ENCODE measurements at regions not wholly inside any gene's neighbourhood (a gene's known extent, or its start where the extent isn't known, plus 50 kb on each side); places are given as distances from the start of the nearest gene placed in this dataset.

- H3K27ac ChIP-seq (ENCODE audit: low read length): no peak overlapping the region
- no peaks in the 10 kb centered on the region for H3K9me3 ChIP-seq (ENCODE audit: control insufficient read depth, insufficient read depth, low read depth, low read length)
- no peaks in the 10 kb centered on the region for H3K4me1 ChIP-seq (ENCODE audit: control insufficient read depth, insufficient read depth, low read length)
- no peak overlapping the region for H3K4me3 ChIP-seq (ENCODE audit: low read depth in 2 of 2, low read length in 2 of 2)
- in situ Hi-C loops (cut with HindIII; ENCODE audit: low pct_unique_long_range_greater_than_20kb, low sequenced_read_pairs): no loop called here
- no peaks in the 10 kb centered on the region for H3K27me3 ChIP-seq (ENCODE audit: control insufficient read depth, insufficient read depth, low read length)
- no TSS peak for BruUV-seq (replicated peaks)
- POLR2A ChIA-PET: no interaction called here
- ATAC-seq: no peak
- intact Hi-C loops (cut with micrococcal nuclease; ENCODE audit: unreplicated experiment): no loop called here
- CTCF ChIA-PET: no interaction called here
- H3K36me3 ChIP-seq (ENCODE audit: control insufficient read depth, insufficient read depth, low read length): no peaks in the 10 kb centered on the region
- no peak for DNase-seq (ENCODE audit: low read depth, low spot score)
- no peak for TF ChIP-seq SIN3A (IDR thresholded peaks at IDR 0.05; ENCODE audit: borderline replicate concordance, insufficient read depth, low read depth, low read length)
- TF ChIP-seq POLR2AphosphoS5 (IDR thresholded peaks at IDR 0.05; ENCODE audit: low read depth, low read length): no peak
- no peak for TF ChIP-seq CTCF (IDR thresholded peaks at IDR 0.05)
Observed at GRCh38 chr15:53046153-53046790, 256.1 kb upstream of the ONECUT1 start.

GRCh38 chr15:53038655-53038941 lies 248.5 kb upstream of the ONECUT1 start:
- CTCF ChIA-PET: no interaction called here
- no TSS peak for BruUV-seq (replicated peaks)
- Histone ChIP-seq H3K9me3 (ENCODE audit: control insufficient read depth, insufficient read depth, low read depth, low read length) (no peaks in the 10 kb centered on the region), H3K4me3 (ENCODE audit: low read depth in 2 of 2, low read length in 2 of 2) (no peak overlapping the region), H3K27ac (ENCODE audit: low read length) (no peak overlapping the region), H3K4me1 (ENCODE audit: control insufficient read depth, insufficient read depth, low read length) (no peaks in the 10 kb centered on the region), H3K36me3 (ENCODE audit: control insufficient read depth, insufficient read depth, low read length) (no peaks in the 10 kb centered on the region), H3K27me3 (ENCODE audit: control insufficient read depth, insufficient read depth, low read length) (no peaks in the 10 kb centered on the region; the same call in none of the 2 replicates)
- ATAC-seq (peak; percentile 58), DNase-seq (ENCODE audit: low read depth, low spot score) (no peak)
- in situ Hi-C loops (cut with HindIII; ENCODE audit: low pct_unique_long_range_greater_than_20kb, low sequenced_read_pairs): no loop called here
- POLR2A ChIA-PET: no interaction called here
- no peak for TF ChIP-seq CTCF (IDR thresholded peaks at IDR 0.05)
- no peak for TF ChIP-seq REST (IDR thresholded peaks at IDR 0.05; ENCODE audit: insufficient read depth in 1 of 2, low read depth in 2 of 2, low read length in 1 of 2)
- intact Hi-C loops (cut with micrococcal nuclease; ENCODE audit: unreplicated experiment): no loop called here
